ENCODE measurements at regions not wholly inside any gene's neighbourhood (a gene's known extent, or its start where the extent isn't known, plus 50 kb on each side); places are given as distances from the start of the nearest gene placed in this dataset.
"Not testable (repeated sequence)": the region's sequence is repeated elsewhere in the genome, so short reads cannot be mapped to it uniquely, and the experiment has no call there.

GRCh38 chr5:36395260-36395659 is 93.6 kb upstream of the RANBP3L start:
- TF ChIP-seq, protein P1, sequence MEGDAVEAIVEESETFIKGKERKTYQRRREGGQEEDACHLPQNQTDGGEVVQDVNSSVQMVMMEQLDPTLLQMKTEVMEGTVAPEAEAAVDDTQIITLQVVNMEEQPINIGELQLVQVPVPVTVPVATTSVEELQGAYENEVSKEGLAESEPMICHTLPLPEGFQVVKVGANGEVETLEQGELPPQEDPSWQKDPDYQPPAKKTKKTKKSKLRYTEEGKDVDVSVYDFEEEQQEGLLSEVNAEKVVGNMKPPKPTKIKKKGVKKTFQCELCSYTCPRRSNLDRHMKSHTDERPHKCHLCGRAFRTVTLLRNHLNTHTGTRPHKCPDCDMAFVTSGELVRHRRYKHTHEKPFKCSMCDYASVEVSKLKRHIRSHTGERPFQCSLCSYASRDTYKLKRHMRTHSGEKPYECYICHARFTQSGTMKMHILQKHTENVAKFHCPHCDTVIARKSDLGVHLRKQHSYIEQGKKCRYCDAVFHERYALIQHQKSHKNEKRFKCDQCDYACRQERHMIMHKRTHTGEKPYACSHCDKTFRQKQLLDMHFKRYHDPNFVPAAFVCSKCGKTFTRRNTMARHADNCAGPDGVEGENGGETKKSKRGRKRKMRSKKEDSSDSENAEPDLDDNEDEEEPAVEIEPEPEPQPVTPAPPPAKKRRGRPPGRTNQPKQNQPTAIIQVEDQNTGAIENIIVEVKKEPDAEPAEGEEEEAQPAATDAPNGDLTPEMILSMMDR (conservative IDR thresholded peaks at IDR 0.05; ENCODE audit: low read length): no peak
- no peak for DNase-seq (ENCODE audit: low read depth)

GRCh38 chr5:36395947-36396346 is 94.2 kb upstream of the RANBP3L start:
- H3K4me3 ChIP-seq (ENCODE audit: low read length); DNase-seq (ENCODE audit: low read depth): not testable (repeated sequence)

More at GRCh38 chr5:36395260-36395659, 93.6 kb upstream of the RANBP3L start:
- no peak overlapping the region for H3K4me3 ChIP-seq (ENCODE audit: low read length)

GRCh38 chr5:36396640-36397039 is 94.9 kb upstream of the RANBP3L start:
- peak; percentile 37 for DNase-seq (ENCODE audit: low read depth)
- H3K4me3 ChIP-seq (ENCODE audit: low read length): no peak overlapping the region
- TF ChIP-seq, protein P1 (conservative IDR thresholded peaks at IDR 0.05; ENCODE audit: low read length): no peak

- H3K4me3 ChIP-seq (ENCODE audit: low read length): no peak overlapping the region
- TF ChIP-seq, protein P1 (conservative IDR thresholded peaks at IDR 0.05; ENCODE audit: low read length): peak; percentile 68
- peak; percentile 69 for DNase-seq (ENCODE audit: low read depth)
These were observed 96.3 kb upstream of the RANBP3L start for GRCh38 chr5:36397901-36398536.

- H3K4me3 ChIP-seq (ENCODE audit: low read length): no peak overlapping the region
- TF ChIP-seq, protein P1 (conservative IDR thresholded peaks at IDR 0.05; ENCODE audit: low read length): no peak
- DNase-seq (ENCODE audit: low read depth): no peak
These were observed 100.8 kb upstream of the RANBP3L start for GRCh38 chr5:36402512-36402906.

- TF ChIP-seq, protein P1 (conservative IDR thresholded peaks at IDR 0.05; ENCODE audit: low read length): peak; percentile 27
- peak; percentile 99 for DNase-seq (ENCODE audit: low read depth)
These were observed 102.1 kb upstream of the RANBP3L start for GRCh38 chr5:36403632-36404311.

DNA sequence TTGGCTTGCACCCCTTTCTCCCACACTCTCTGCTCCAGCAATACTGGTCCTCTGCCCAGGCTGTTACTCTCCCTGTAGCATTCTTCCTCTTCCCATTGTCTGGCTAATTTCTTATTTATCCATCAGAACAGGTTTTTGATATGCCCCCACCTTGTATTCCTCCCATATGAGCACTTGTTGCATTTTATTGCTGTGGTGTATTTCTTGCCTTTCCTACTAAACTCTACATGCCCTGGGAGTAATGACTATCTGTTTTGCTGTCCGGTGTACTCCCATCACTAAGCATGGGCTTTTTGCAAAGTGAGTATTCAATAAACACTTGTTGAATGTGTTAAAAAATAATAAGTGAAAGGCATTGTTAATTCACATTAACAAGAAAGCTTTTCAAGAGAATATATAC is 104.3 kb upstream of the RANBP3L start:
- no peak for DNase-seq (ENCODE audit: low read depth)

More at GRCh38 chr5:36403632-36404311, 102.1 kb upstream of the RANBP3L start:
- H3K4me3 ChIP-seq (ENCODE audit: low read length): no peak overlapping the region

More for the DNA sequence above, 104.3 kb upstream of the RANBP3L start:
- no peak overlapping the region for H3K4me3 ChIP-seq (ENCODE audit: low read length)
- TF ChIP-seq, protein P1 (conservative IDR thresholded peaks at IDR 0.05; ENCODE audit: low read length): no peak
